GM18520 (cell line): ENCODE measurements at regions not wholly inside any gene's neighbourhood (a gene's known extent, or its start where the extent isn't known, plus 50 kb on each side); places are given as distances from the start of the nearest gene placed in this dataset.
"Not testable (repeated sequence)": the region's sequence is repeated elsewhere in the genome, so short reads cannot be mapped to it uniquely, and the experiment has no call there.

Experiments used
- ATAC-seq: cut with Tn5 transposase; IDR thresholded peaks from one replicate; pipeline ENCODE4 v1.9.1; 2021; ENCODE audit not compliant: unreplicated experiment

DNA sequence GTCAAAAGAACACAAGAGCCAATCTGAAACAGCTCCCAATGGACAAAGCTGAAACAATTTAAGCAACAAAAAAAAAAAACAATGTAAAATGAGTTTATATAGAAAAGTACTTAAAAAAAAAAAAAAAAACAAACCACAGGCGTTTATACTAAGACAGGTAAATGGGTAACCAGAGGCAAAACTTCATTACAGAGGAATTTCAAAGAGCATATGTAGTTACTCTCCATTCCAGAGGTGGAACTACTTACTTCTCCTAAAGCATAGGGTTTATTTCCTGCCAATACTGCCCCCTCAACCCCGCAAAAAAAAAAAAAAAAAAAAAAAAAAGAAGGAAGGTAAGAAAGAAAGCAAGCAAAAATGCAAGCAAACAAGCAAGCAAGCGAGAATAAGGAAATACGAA, 132.9 kb downstream of the LIG4 start:
- no peak for ATAC-seq

DNA sequence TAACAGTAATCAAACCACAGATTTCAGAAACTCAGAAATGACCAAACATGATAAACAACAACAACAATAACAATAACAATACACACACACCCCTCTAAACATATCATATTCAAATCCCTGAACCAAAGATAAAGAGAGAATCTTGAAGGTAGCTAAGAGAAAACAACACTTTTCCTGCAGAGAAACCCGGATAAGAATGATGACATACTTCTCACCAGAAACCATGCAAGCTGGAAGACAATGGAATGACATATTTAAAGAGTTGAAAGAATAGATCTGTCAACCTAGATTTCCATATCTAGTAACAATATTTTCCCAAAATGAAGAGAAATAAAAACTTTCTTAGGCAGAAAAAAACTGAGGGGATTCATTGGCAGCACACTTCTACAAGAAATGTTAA, 138.1 kb downstream of the LIG4 start:
- no peak for ATAC-seq

DNA sequence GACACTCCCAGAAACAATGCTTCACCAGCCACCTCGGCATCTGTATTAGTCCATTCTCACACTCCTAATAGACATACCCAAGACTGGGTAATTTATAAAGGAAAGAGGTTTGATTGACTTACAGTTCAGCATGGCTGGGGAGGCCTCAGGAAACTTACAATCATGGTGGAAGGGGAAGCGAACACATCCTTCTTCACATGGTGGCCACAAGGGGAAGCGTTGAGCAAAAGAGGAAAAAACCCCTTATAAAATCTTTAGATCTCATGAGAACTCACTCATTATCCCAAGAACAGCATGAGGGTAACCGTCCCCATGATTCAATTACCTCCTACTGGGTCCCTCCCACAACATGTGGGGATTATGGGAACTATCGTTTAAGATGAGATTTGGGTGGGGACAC, 140.9 kb downstream of the LIG4 start:
- not testable (repeated sequence) for ATAC-seq

DNA sequence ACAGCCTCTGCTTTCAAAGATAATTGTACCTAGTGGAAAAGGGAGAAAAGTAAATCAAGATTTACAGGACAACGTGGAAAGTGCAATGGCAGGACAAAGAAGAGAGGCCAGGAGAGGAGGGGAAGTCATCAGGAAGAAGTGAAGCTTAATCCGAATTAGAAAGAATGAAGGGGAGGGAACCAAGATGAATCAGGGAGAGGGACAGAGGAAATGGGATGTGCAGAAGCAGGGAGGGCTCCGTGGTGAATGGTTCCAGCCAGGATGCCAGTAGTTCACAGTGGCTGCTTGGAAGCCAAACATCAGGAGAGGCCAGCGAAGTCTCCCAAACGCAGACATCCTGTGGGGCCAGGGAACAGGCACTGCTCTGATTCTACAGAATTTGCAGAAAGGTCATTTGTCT, 144.4 kb downstream of the LIG4 start:
- no peak for ATAC-seq

DNA sequence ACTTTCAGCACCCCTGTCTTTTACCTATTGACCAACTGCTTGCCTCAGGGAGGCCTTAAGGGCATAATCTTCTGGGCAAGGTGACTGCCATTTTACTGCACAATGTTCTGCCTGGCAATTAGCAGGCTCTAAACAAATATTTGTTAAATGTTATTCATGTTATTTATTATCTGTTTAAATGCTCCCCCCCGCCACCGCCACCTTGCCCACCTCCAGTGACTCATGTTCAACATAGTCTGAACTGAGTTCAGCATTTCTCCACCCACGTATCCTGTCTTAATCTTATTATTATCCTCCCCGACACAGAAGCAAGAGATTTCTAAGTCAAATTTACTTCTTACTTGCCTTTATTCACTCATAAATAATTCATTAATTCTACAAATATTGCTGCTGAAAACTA, 144.8 kb downstream of the LIG4 start:
- no peak for ATAC-seq

DNA sequence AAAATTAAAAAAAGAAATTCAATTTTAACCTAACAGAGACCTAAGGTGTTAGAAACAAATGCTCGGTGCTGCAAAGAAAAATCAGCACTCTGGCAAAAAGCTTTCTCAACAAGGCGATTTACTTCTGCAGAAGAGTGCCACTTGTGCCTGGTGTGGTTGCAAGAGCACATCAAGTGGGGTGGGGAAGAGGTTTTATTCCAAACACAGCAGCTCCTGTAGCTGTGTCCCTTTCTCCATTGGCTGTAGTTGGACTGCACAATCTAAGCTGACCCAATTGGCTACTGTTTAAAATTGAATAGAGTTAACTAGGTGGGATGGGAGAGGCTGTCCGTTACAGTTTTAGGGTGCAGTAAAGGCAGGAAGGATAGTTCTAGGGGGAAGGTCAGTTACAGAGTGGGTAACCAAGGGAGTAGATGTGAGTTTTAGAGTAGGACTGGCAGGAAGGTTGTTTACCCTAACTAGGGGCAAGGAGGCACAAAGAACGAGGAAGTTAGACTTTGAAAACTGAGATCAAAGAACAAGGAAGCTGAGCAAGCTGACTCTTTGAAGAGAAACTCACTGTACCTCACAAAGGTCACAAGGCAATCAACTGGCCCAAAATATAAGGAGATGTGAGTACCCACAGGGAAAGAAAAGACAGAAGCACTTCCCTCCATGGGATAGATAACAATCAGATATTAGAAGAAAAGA, 145.7 kb downstream of the LIG4 start:
- no peak for ATAC-seq

DNA sequence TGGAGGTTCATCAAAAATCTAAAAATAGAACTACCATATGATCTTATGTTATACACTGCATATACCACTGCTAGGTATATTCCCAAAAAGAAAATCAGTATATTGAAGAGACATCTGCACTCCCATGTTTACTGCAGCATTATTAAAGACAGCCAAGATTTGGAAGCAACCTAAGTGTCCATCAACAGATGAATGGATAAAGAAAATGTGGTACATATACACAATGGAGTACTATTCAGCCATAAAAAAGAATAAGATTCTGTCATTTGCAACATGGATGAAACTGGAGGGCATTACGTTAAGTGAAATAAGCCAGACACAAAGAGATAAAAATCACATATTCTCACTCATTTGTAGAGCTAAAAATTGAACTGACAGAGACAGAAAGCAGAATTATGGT, 151.0 kb downstream of the LIG4 start:
- not testable (repeated sequence) for ATAC-seq

DNA sequence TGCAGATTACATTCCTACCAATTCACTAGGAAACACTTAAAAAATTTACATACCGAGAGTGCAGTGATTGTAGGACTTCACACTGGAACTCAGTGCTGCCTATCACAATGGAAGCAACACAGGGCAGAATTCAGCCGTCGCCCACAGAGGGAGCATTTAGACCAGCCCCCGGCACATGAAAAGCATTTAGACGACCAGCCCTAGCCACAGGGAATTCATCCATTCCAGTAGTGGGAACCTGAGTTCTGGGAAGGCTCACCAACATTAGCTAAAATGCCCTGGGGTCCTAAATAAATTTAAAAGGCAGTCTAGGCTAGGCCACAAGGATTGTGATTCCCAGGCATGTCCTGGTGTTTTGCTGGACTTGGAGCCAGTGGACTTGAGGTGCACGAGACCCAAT, 155.2 kb downstream of the LIG4 start:
- no peak for ATAC-seq

DNA sequence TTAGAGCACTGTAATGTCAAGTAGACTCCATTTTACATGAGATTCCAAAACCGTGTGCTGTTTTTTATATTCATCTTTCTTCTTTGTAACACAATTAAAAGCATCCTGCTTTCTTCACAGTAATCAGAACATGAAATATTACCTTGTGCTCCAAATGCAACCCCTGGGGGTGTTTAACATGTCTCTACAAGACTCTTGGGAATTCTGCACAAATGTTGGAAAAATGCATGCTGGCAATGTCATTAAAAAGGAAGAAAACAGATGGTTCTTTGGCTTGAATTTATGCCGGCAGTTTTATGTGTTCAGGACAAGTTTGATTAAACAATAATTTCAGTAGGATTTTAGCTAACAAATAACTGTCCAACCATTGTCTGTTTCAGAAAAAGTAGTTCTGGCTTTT, 159.1 kb downstream of the LIG4 start:
- no peak for ATAC-seq

DNA sequence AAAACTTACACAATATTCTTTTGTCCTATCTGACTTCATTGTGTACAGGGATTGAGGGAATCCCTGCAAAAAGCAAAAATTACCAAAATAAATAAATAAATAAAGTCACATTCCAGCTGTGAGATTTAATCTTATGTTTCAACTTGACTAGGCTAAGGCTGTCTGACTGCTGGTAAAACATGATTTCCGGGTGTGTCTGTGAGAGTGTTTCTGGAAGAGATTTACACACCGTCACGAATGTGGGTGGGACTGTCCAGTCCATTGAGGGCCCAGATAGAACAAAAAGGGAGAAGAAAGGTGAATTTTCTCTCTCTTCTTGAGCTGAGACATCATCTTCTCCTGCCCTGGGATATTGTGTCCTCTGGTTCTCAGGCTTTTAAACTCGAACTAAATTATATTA, 166.1 kb downstream of the LIG4 start:
- no peak for ATAC-seq

DNA sequence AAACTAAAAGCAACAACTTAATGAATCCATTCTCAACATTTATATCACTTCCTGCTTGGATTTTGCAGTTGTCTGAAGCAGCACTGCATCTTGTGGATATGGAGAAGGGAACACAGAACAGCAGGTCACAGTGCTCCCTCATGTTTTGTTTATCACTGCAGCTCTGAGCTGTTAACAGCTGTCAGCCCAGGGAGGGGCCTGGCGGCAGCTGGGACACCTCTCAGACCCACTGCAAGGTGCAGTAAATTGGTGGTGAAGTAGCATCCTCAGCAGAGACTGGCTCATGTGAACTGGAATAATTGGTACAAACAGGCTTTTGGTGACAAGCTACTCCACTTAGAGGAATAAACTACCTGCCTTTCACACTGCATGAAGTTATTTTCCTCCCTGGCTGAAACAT, 170.4 kb downstream of the LIG4 start:
- no peak for ATAC-seq

DNA sequence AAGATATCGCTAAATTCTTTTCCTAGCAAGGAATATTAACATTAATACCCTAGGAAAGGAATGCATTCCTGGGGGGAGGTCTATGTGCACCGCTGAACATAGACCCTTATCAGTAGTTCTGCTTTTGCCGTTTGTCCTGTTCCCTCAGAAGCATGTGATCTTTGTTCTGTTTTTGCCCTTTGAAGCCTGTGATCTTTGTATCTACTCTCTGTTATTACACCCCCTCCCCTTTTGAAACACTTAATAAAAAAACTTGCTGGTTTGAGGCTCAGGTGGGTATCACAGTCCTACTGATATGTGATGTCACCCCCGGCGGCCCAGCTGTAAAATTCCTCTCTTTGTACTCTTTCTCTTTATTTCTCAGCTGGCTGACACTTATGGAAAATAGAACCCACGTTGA, 172.5 kb downstream of the LIG4 start:
- ATAC-seq: not testable (repeated sequence)

DNA sequence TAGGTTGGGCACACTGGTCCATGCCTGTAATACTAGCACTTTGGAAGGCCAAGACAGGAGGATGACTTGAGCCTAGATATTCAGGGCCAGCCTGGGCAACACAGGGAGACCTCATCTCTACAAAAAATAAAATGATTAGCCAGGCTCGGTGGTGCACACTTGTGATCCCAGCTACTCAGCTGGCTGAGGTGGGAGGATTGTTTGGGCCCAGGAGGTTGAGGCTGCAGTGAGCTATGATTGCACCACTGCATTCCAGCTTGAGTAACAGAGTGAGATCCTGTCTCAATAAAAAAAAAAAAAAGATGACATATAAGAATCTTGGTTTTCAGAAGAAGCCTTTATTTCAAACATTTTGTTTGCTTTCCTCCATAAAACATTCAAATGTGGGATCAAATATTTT, 178.0 kb downstream of the LIG4 start:
- ATAC-seq: no peak

DNA sequence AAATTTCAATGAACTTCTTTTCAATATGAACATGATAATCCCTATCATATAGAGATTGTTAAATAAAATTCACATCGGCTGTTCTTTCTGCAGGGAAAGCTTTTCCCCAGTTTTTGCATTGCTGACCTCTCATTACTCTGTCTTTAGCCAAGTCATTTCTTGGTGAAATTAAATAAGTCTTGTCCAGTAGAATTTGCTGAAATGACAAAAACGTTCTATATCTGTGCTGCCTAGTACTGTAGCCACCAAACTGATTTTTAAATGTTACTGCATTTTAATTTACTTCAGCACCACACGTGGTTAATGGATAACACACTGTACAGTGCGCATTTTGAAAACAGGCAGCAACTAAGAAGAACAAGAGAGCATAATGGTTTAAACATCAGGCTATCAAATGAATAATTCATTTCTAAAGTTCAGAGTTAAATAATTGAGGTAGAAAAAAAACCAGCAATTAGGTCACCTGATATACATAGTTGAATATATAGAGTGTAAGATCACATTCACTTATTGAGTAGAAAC, 178.9 kb downstream of the LIG4 start:
- ATAC-seq: no peak

DNA sequence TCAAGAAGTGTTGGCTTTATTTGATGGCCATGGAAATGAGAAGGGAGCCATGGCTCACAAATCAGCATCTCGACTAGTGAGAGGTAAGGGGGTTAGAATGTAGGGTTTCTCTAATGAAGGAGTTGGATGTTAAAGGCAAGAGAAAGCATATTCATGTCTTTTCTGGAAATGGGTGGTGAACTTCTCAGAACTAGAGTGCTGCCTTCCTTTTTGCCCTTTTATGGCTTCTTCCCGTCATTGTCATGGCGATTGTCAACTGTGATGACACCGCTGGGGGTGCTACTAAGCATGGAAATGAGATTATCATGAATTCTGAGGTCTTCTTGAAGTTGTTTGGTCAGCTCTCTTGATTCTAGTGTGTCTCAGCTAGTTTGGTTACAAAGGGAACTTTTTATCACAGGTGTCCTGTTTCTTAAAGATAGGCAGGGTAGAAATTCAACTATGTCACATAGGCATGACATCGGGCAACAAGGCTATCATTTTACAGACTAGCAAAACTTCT, 180.4 kb downstream of the LIG4 start:
- no peak for ATAC-seq

DNA sequence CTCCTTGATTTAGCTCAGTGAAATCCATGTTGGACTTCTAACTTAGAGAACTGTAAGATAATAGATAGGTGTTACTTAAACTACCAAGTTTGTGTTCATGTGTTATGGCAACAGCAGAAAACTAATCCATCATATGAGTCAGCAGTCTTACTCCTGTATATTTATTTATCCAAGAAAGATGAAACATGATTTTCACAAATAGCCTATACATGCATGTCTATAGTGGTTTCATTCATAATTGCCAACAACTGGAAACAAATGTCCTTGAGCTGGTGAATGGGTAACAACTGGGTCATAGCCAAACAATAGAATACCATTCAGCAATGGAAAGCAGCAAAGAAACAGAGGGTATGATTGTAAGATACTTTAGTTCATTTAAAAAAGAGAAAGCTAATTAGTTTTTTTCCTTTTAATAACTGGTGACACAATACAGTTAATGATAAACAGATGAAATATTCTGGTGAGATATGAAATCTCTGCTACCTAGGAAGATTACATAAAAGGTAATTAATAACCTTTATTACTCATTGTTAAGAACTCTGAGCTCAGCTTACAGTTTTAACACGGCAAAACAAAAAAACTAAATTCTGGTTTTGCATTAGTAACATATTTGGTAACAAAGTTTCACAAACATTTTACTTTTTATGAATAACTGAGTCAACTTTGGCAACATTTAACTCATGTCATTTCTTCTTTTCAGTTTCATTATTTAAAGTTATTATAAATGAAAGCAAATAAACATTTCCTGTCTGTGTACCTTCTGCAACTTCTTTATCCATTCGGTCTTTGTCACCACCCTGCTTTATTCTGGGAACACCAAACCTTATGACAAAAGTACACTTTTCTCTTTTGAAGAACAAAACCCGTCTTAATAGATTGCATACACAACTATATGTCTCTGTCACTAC, 181.3 kb downstream of the LIG4 start:
- ATAC-seq: no peak

DNA sequence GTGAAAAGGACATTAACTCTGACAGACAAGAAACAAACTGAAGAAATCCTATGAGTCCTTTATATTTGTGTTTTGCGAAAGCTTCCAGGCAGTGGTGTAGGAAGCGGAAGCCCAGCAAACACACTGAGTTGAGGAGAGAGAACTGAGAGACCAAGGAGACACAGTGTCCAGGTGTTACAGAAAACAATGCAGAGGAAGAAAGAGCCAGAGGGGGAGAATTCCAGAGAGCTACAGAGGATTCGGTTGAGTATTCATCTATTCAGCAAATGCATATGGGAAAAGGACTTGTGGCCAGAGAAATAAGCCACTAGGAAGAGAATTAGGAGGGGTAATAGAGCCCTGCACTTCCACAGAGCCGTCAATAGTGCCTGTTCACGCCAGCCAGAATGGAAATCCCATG, 183.5 kb downstream of the LIG4 start:
- ATAC-seq: no peak

DNA sequence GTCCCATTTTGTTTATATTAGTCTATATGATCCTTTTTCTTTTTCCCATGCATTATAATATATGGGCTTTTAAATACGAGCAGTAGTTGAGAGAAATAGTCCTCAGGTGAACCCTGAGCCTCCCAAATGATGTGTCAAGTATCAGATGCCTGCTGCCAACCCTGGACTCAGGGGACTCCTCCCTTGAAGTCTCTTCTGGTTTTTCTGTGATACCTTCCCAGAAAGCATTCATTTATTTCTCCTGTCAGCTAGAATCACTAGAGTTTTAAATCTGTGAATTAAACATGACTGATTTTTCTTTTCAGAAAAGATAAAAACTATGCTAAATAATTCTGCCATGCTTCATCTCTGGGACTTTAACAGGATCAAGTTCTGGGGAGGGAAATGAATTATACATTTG, 184.6 kb downstream of the LIG4 start:
- no peak for ATAC-seq

DNA sequence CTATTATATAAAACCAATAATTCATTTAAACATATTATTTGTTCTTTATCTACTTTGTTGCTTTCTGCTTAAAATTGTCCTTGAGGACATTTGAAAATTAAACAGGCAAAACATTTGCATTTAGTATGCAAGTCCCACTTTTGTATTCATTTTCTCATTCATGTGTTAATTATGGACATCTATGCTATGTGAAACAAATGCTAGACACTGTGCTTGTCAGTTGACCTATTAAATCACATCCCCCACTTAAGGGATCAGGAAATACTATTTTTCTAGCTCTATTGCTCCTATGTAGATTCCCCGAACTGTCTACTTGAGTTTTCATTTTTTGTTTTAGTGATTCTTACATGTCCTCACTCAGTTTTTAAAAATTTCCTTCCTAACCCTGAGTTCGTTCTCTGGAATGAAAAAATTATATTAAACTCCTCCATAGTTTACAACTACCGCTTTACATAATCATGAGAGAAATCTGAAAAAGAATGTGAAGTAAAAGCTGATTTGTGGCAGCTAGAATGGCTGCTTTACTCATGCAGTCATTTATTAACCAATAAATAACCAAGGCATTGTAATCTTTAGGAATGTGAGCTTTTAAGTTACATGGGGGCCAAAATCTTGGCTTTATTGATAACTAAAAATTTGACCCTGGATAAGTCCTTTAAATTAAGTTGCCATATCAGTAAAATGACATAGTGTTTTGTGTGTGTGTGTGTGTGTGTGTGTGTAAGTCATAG, 188.5 kb downstream of the LIG4 start:
- no peak for ATAC-seq

DNA sequence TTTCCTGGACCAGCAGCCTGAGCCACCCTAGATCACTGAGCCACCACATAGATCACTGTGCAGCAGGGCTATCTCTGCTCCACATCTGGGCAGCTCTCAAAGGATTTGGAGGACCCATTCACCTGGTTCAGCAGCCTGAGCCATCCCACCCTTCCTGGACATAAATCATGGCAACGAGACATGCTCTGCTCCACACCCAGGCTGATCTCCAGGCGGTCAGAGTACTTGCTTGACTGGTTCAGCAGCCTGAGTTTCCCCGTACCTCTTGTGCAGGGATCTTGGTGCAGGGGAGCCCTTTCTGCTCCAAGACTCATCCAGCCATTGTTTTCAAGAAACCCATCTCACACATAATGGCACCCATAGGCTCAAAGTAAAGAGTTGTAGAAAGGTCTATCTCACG, 195.3 kb downstream of the LIG4 start:
- no peak for ATAC-seq

DNA sequence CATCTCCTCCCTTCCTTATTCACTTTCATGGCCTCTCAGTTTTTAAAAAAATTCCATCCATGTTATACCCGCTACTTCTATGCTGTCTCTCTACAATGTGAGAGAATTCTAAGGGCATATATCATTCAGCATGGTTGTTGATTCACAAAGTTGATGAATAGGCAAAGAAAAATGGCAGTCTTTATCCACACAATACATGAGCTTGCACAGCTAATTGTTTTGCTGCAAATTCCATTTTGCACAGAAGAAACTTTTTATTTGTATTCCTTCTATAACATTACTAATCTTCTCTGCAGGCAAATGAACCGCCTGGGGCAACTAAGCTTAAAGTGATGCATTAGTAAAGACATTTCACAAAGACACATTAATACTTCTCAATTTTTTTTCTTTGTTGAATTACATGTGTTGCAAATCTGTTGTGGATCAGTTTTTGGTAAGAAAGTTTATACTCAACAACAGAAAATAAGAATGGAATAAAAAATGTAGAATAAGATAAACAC, 196.9 kb downstream of the LIG4 start:
- no peak for ATAC-seq
